ENCODE measurements at regions not wholly inside any gene's neighbourhood (a gene's known extent, or its start where the extent isn't known, plus 50 kb on each side); places are given as distances from the start of the nearest gene placed in this dataset.

- no peak for TF ChIP-seq GATA2 (IDR thresholded peaks at IDR 0.05; ENCODE audit: low read depth, low read length)
- no peak for TF ChIP-seq GATA3 (IDR thresholded peaks at IDR 0.05; ENCODE audit: low read depth, low read length)
Measured at GRCh38 chr2:60042023-60042422, 511.4 kb downstream of the BCL11A start.
